Activated CD4-positive, alpha-beta memory T cell treated with anti-CD3 and anti-CD28 coated beads, Interleukin-2, amount 10 ng/mL, durations not matched to agents 7 days and 5 days (primary cell): ENCODE measurements at regions not wholly inside any gene's neighbourhood (a gene's known extent, or its start where the extent isn't known, plus 50 kb on each side); places are given as distances from the start of the nearest gene placed in this dataset.

ENCODE experiments used
- CTCF ChIA-PET: fragments of 350-600 bp; sonication (Branson Sonifier 250); formaldehyde crosslinking; loops from one replicate; lab custom pipeline; 2021; ENCODE audit warnings: antibody characterized with exemption, inconsistent platforms; lab: Charles Lee
- POLR2A ChIA-PET: fragments of 350-600 bp; sonication (Branson Sonifier 250); formaldehyde crosslinking; loops from one replicate; lab custom pipeline; 2021; ENCODE audit warnings: antibody characterized with exemption; lab: Charles Lee
- DNase-seq: peaks from one replicate; pipeline ENCODE4 v3.0.0-alpha.2; 2020
- H3K27ac Mint-ChIP-seq: one replicate; pipeline ENCODE4 v1.8.0; 2021; ENCODE audit warnings: mild to moderate bottlenecking, mixed read lengths
- H3K27me3 Mint-ChIP-seq: one replicate; pipeline ENCODE4 v1.8.0; 2021; ENCODE audit warnings: mixed read lengths
- H3K36me3 Mint-ChIP-seq: one replicate; pipeline ENCODE4 v1.8.0; 2021; ENCODE audit warnings: low read depth, mixed read lengths
- H3K4me1 Mint-ChIP-seq: one replicate; pipeline ENCODE4 v1.8.0; 2021; ENCODE audit warnings: mixed read lengths
- H3K4me3 Mint-ChIP-seq: one replicate; pipeline ENCODE4 v1.8.0; 2021; ENCODE audit warnings: mild to moderate bottlenecking, mixed read lengths
- H3K9me3 Mint-ChIP-seq: one replicate; pipeline ENCODE4 v1.8.0; 2021; ENCODE audit warnings: mixed read lengths

GRCh38 chr9:90114641-90115425 is 510.0 kb downstream of the GADD45G start:
- Mint-ChIP-seq H3K4me1 (no peaks in the 10 kb centered on the region), H3K36me3 (no peaks in the 10 kb centered on the region), H3K4me3 (no peak overlapping the region), H3K27me3 (peaks cover 26% of the 10 kb centered on the region), H3K9me3 (no peaks in the 10 kb centered on the region), H3K27ac (no peak overlapping the region)
- ChIA-PET CTCF (interaction anchor here (1.5 kb wide), 1 partner anchor 517 kb away, joined by 5 read pairs; no protein-coding TSS in a partner anchor), POLR2A (no interaction called here)
- DNase-seq: no peak

- H3K4me3 Mint-ChIP-seq: no peak overlapping the region
Observed at GRCh38 chr9:90121762-90122161, 517.0 kb downstream of the GADD45G start.

GRCh38 chr9:90124961-90125360 is 517.7 kb downstream of the DIRAS2 start:
- ChIA-PET POLR2A (no interaction called here), CTCF (no interaction called here)
- Mint-ChIP-seq H3K9me3 (no peaks in the 10 kb centered on the region), H3K27ac (no peak overlapping the region), H3K27me3 (peaks cover 27% of the 10 kb centered on the region), H3K4me3 (no peak overlapping the region), H3K4me1 (no peaks in the 10 kb centered on the region), H3K36me3 (no peaks in the 10 kb centered on the region)
- DNase-seq: no peak

More at GRCh38 chr9:90121762-90122161, 517.0 kb downstream of the GADD45G start:
- CTCF ChIA-PET: interaction anchor here (4.8 kb wide), 1 partner anchor 524 kb away, joined by 21 read pairs; no protein-coding TSS in a partner anchor
- no peak for DNase-seq
- Mint-ChIP-seq H3K9me3 (no peaks in the 10 kb centered on the region), H3K27ac (no peak overlapping the region), H3K27me3 (peaks cover 29% of the 10 kb centered on the region), H3K36me3 (no peaks in the 10 kb centered on the region), H3K4me1 (no peaks in the 10 kb centered on the region)
- POLR2A ChIA-PET: no interaction called here

GRCh38 chr9:90127923-90128322 is 514.7 kb downstream of the DIRAS2 start:
- peaks cover 30% of the 10 kb centered on the region for H3K27me3 Mint-ChIP-seq
- no peaks in the 10 kb centered on the region for H3K9me3 Mint-ChIP-seq
- H3K27ac Mint-ChIP-seq: no peak overlapping the region
- no peak for DNase-seq
- no peak overlapping the region for H3K4me3 Mint-ChIP-seq
- CTCF ChIA-PET: no interaction called here
- POLR2A ChIA-PET: no interaction called here
- no peaks in the 10 kb centered on the region for H3K4me1 Mint-ChIP-seq
- no peaks in the 10 kb centered on the region for H3K36me3 Mint-ChIP-seq

- H3K4me3 Mint-ChIP-seq: no peak overlapping the region
- CTCF ChIA-PET: no interaction called here
- no peaks in the 10 kb centered on the region for H3K9me3 Mint-ChIP-seq
- POLR2A ChIA-PET: no interaction called here
- peaks cover 30% of the 10 kb centered on the region for H3K27me3 Mint-ChIP-seq
- no peak overlapping the region for H3K27ac Mint-ChIP-seq
- H3K4me1 Mint-ChIP-seq: no peaks in the 10 kb centered on the region
- no peak for DNase-seq
- H3K36me3 Mint-ChIP-seq: no peaks in the 10 kb centered on the region
Observed at GRCh38 chr9:90128587-90129190, 513.9 kb downstream of the DIRAS2 start.

- CTCF ChIA-PET: no interaction called here
- peaks cover 27% of the 10 kb centered on the region for H3K27me3 Mint-ChIP-seq
- no peak overlapping the region for H3K4me3 Mint-ChIP-seq
- no peak overlapping the region for H3K27ac Mint-ChIP-seq
- H3K4me1 Mint-ChIP-seq: no peaks in the 10 kb centered on the region
- H3K9me3 Mint-ChIP-seq: no peaks in the 10 kb centered on the region
- no peak for DNase-seq
- H3K36me3 Mint-ChIP-seq: no peaks in the 10 kb centered on the region
- POLR2A ChIA-PET: no interaction called here
Observed at GRCh38 chr9:90129446-90129845, 513.2 kb downstream of the DIRAS2 start.

- H3K27ac Mint-ChIP-seq: no peak overlapping the region
- peaks cover 18% of the 10 kb centered on the region for H3K27me3 Mint-ChIP-seq
- no peak overlapping the region for H3K4me3 Mint-ChIP-seq
- CTCF ChIA-PET: interaction anchor here (0.7 kb wide), 1 partner anchor 10 kb away, joined by 3 read pairs; no protein-coding TSS in a partner anchor
- H3K36me3 Mint-ChIP-seq: no peaks in the 10 kb centered on the region
- H3K9me3 Mint-ChIP-seq: no peaks in the 10 kb centered on the region
- no peak for DNase-seq
- no peaks in the 10 kb centered on the region for H3K4me1 Mint-ChIP-seq
- POLR2A ChIA-PET: no interaction called here
Observed at GRCh38 chr9:90131568-90131967, 511.1 kb downstream of the DIRAS2 start.

- Mint-ChIP-seq H3K36me3 (no peaks in the 10 kb centered on the region), H3K27me3 (peaks cover 20% of the 10 kb centered on the region), H3K4me1 (no peaks in the 10 kb centered on the region), H3K4me3 (no peak overlapping the region), H3K27ac (no peak overlapping the region), H3K9me3 (no peaks in the 10 kb centered on the region)
- DNase-seq: no peak
- ChIA-PET CTCF (interaction anchor here (0.9 kb wide), 1 partner anchor 535 kb away, joined by 3 read pairs; no protein-coding TSS in a partner anchor), POLR2A (no interaction called here)
Observed at GRCh38 chr9:90132866-90133265, 509.8 kb downstream of the DIRAS2 start.

GRCh38 chr9:90137801-90138200 is 504.8 kb downstream of the DIRAS2 start:
- no peak overlapping the region for H3K4me3 Mint-ChIP-seq
- H3K27me3 Mint-ChIP-seq: peaks cover 33% of the 10 kb centered on the region
- no peak for DNase-seq
- CTCF ChIA-PET: interaction anchor here (1.1 kb wide), 1 partner anchor 535 kb away, joined by 3 read pairs; no protein-coding TSS in a partner anchor
- H3K4me1 Mint-ChIP-seq: no peaks in the 10 kb centered on the region
- POLR2A ChIA-PET: no interaction called here
- no peaks in the 10 kb centered on the region for H3K36me3 Mint-ChIP-seq
- no peak overlapping the region for H3K27ac Mint-ChIP-seq
- no peaks in the 10 kb centered on the region for H3K9me3 Mint-ChIP-seq

- H3K4me3 Mint-ChIP-seq: no peak overlapping the region
- no peaks in the 10 kb centered on the region for H3K4me1 Mint-ChIP-seq
- peaks cover 43% of the 10 kb centered on the region for H3K27me3 Mint-ChIP-seq
- H3K36me3 Mint-ChIP-seq: no peaks in the 10 kb centered on the region
- ChIA-PET CTCF (interaction anchor here (1.6 to 2.3 kb wide), 2 partner anchors 107 to 542 kb away, joined by 3 to 5 read pairs; no protein-coding TSS in a partner anchor), POLR2A (no interaction called here)
- H3K9me3 Mint-ChIP-seq: no peaks in the 10 kb centered on the region
- DNase-seq: no peak
- H3K27ac Mint-ChIP-seq: no peak overlapping the region
Observed at GRCh38 chr9:90140131-90140818, 502.3 kb downstream of the DIRAS2 start.

- CTCF ChIA-PET: interaction anchor here (0.6 to 2.6 kb wide), 6 partner anchors 10 to 544 kb away, joined by 3 to 11 read pairs (median 3); no protein-coding TSS in a partner anchor
- Mint-ChIP-seq H3K4me3 (no peak overlapping the region), H3K4me1 (no peaks in the 10 kb centered on the region), H3K27ac (no peak overlapping the region), H3K9me3 (no peaks in the 10 kb centered on the region), H3K27me3 (peaks cover 48% of the 10 kb centered on the region), H3K36me3 (no peaks in the 10 kb centered on the region)
- no peak for DNase-seq
- POLR2A ChIA-PET: no interaction called here
Observed at GRCh38 chr9:90141723-90142122, 500.9 kb downstream of the DIRAS2 start.

GRCh38 chr9:90142580-90142979 is 500.0 kb downstream of the DIRAS2 start:
- Mint-ChIP-seq H3K36me3 (no peaks in the 10 kb centered on the region), H3K27ac (no peak overlapping the region), H3K4me3 (no peak overlapping the region), H3K4me1 (no peaks in the 10 kb centered on the region), H3K27me3 (peaks cover 52% of the 10 kb centered on the region), H3K9me3 (no peaks in the 10 kb centered on the region)
- POLR2A ChIA-PET: no interaction called here
- peak; percentile 49 for DNase-seq
- CTCF ChIA-PET: interaction anchor here (0.9 to 2.6 kb wide), 5 partner anchors 31 to 549 kb away, joined by 3 to 11 read pairs (median 3); no protein-coding TSS in a partner anchor

- no peaks in the 10 kb centered on the region for H3K4me1 Mint-ChIP-seq
- H3K27me3 Mint-ChIP-seq: peaks cover 38% of the 10 kb centered on the region
- ChIA-PET POLR2A (no interaction called here), CTCF (no interaction called here)
- H3K36me3 Mint-ChIP-seq: no peaks in the 10 kb centered on the region
- H3K9me3 Mint-ChIP-seq: no peaks in the 10 kb centered on the region
- H3K4me3 Mint-ChIP-seq: no peak overlapping the region
- H3K27ac Mint-ChIP-seq: no peak overlapping the region
- no peak for DNase-seq
Observed at GRCh38 chr9:90147426-90147825, 495.2 kb downstream of the DIRAS2 start.
